Upper lobe of left lung (tissue), 6 donors: ENCODE measurements at regions not wholly inside any gene's neighbourhood (a gene's known extent, or its start where the extent isn't known, plus 50 kb on each side); places are given as distances from the start of the nearest gene placed in this dataset.

Experiments used
- ATAC-seq, 2 donors: fragments of 200-7000 bp; cut with Tn5 transposase; one replicate each; pipeline ENCODE4 v1.9.1; 2022; ENCODE audit warnings: mild to moderate bottlenecking in 2 of 2, moderate library complexity in 2 of 2; ENCODE audit not compliant: low FRiP score in 2 of 2
- DNase-seq, 2 donors: peaks; one replicate each; pipeline ENCODE4 v3.0.0-alpha.2; 2019 to 2020
- H3K27ac ChIP-seq, 4 donors: fragments of 200-600 bp; sonication (generic); one replicate each; pipeline ENCODE4 v1.5.1; 2016 to 2019
- H3K27me3 ChIP-seq, 4 donors: fragments of 200-600 bp; sonication (generic); one replicate each; pipeline ENCODE4 v1.5.1; 2017 to 2019
- H3K36me3 ChIP-seq, 4 donors: fragments of 200-600 bp; sonication (generic); one replicate each; pipeline ENCODE4 v1.5.1; 2016 to 2019
- H3K4me1 ChIP-seq, 4 donors: fragments of 200-600 bp; sonication (generic); one replicate each; pipeline ENCODE4 v1.5.1; 2018 to 2019
- H3K4me3 ChIP-seq, 4 donors: fragments of 200-600 bp; sonication (generic); one replicate each; pipeline ENCODE4 v1.5.1; 2017 to 2019; ENCODE audit warnings: mild to moderate bottlenecking in 2 of 4, moderate library complexity in 1 of 4
- H3K9me3 ChIP-seq, 4 donors: fragments of 200-600 bp; sonication (generic); one replicate each; pipeline ENCODE4 v1.5.1; 2018 to 2019
- EP300 ChIP-seq, 4 donors: sonication (generic); formaldehyde crosslinking; IDR thresholded peaks; one replicate each; pipeline ENCODE4 v1.5.1; 2017; ENCODE audit warnings: antibody characterized with exemption in 4 of 4, control low read depth in 2 of 4
- POLR2A ChIP-seq, 4 donors: fragments of 450-650 bp; IDR thresholded peaks; one replicate each; pipeline ENCODE4 v1.5.1; 2016 to 2017; ENCODE audit warnings: antibody characterized with exemption in 4 of 4, mild to moderate bottlenecking in 2 of 4
- POLR2AphosphoS5 ChIP-seq, 2 donors: sonication (generic); formaldehyde crosslinking; IDR thresholded peaks; one replicate each; pipeline ENCODE4 v1.5.1; 2017; ENCODE audit warnings: antibody characterized with exemption in 2 of 2
- WGBS, 2 donors: methylation state at CpG; one replicate each; pipeline ENCODE4 v1.1.5; 2017 to 2018; 5-methylcytosine and 5-hydroxymethylcytosine counted together
- TF ChIP-seq, protein P1 (sequence below), 6 experiments: fragments of 450-650 bp in 4 of 6; fragments of 200-600 bp in 2 of 6; sonication (generic) in 2 of 6; IDR thresholded peaks; one replicate each; pipeline ENCODE4 v1.5.1; 2016 to 2019; ENCODE audit warnings: antibody characterized with exemption in 6 of 6
- donor health status: DM: no; HTN: no; CAD: no; lungs with moderate emphysema.
- donor health status: DM: no; HTN: yes; CAD: no; lungs with severe emphysema.

- 88 to 89% methylated on average over 1 of the region's 1 CpG for WGBS, 2 donors
- DNase-seq, result no peak
- H3K9me3 ChIP-seq, result no peaks in the 10 kb centered on the region
- H3K36me3 ChIP-seq, result no peaks in the 10 kb centered on the region
- no peak overlapping the region for H3K27ac ChIP-seq
- H3K4me1 ChIP-seq, result no peaks in the 10 kb centered on the region
- H3K27me3 ChIP-seq, result no peaks in the 10 kb centered on the region
- H3K4me3 ChIP-seq, result no peak overlapping the region
- TF ChIP-seq POLR2A (IDR thresholded peaks at IDR 0.05) (no peak), POLR2AphosphoS5 (IDR thresholded peaks at IDR 0.05) (no peak), EP300 (IDR thresholded peaks at IDR 0.05) (no peak)
- ATAC-seq, result no peak
Measured at GRCh38 chr11:103676413-103676812, 360.0 kb upstream of the DDI1 start.

GRCh38 chr11:103680826-103681225 is 355.6 kb upstream of the DDI1 start:
- ATAC-seq (no peak), DNase-seq (no peak)
- WGBS, 2 donors, result 29 to 38% methylated on average over 1 of the region's 1 CpG
- Histone ChIP-seq H3K27ac (no peak overlapping the region), H3K27me3 (no peaks in the 10 kb centered on the region), H3K4me1 (peaks cover 0 to 11% (median 6%) of the 10 kb centered on the region in 4 donors), H3K4me3 (no peak overlapping the region), H3K36me3 (no peaks in the 10 kb centered on the region), H3K9me3 (no peaks in the 10 kb centered on the region)
- TF ChIP-seq POLR2A (IDR thresholded peaks at IDR 0.05), result no peak
- TF ChIP-seq, protein P1, sequence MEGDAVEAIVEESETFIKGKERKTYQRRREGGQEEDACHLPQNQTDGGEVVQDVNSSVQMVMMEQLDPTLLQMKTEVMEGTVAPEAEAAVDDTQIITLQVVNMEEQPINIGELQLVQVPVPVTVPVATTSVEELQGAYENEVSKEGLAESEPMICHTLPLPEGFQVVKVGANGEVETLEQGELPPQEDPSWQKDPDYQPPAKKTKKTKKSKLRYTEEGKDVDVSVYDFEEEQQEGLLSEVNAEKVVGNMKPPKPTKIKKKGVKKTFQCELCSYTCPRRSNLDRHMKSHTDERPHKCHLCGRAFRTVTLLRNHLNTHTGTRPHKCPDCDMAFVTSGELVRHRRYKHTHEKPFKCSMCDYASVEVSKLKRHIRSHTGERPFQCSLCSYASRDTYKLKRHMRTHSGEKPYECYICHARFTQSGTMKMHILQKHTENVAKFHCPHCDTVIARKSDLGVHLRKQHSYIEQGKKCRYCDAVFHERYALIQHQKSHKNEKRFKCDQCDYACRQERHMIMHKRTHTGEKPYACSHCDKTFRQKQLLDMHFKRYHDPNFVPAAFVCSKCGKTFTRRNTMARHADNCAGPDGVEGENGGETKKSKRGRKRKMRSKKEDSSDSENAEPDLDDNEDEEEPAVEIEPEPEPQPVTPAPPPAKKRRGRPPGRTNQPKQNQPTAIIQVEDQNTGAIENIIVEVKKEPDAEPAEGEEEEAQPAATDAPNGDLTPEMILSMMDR (IDR thresholded peaks at IDR 0.05), result no peak
- TF ChIP-seq POLR2AphosphoS5 (IDR thresholded peaks at IDR 0.05), result no peak
- no peak for TF ChIP-seq EP300 (IDR thresholded peaks at IDR 0.05)

DNA sequence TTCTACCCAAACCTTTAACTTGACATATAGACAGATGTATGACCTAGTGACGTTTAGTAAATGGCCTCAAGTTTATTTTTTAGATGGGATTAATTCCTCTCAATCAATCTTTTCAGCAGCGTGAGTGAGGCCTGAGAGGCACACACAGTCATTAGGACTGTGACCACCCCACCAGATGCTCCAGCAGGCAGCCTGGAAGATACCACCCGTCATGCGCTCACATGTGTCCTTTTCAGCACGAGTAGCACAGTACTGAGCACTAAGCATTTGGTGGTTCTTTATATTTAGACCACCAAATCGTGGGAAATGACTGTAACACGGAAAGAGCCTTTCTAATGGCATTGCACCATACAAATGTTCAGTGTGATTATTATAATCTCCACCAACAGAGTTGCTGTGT is 354.6 kb upstream of the DDI1 start:
- ATAC-seq (peak in 1 of 2 donors; percentile 24), DNase-seq (no peak)
- H3K4me3 ChIP-seq, result no peak overlapping the region
- peaks cover 0 to 11% (median 6%) of the 10 kb centered on the region in 4 donors for H3K4me1 ChIP-seq
- TF ChIP-seq POLR2AphosphoS5 (IDR thresholded peaks at IDR 0.05) (no peak), EP300 (IDR thresholded peaks at IDR 0.05) (no peak), POLR2A (IDR thresholded peaks at IDR 0.05) (no peak)
- TF ChIP-seq, protein P1 (IDR thresholded peaks at IDR 0.05), result no peak
- H3K9me3 ChIP-seq, result no peaks in the 10 kb centered on the region
- no peaks in the 10 kb centered on the region for H3K36me3 ChIP-seq
- no peak overlapping the region for H3K27ac ChIP-seq
- WGBS, 2 donors, result 68 to 70% methylated on average over 7 of the region's 7 CpGs
- H3K27me3 ChIP-seq, result no peaks in the 10 kb centered on the region

DNA sequence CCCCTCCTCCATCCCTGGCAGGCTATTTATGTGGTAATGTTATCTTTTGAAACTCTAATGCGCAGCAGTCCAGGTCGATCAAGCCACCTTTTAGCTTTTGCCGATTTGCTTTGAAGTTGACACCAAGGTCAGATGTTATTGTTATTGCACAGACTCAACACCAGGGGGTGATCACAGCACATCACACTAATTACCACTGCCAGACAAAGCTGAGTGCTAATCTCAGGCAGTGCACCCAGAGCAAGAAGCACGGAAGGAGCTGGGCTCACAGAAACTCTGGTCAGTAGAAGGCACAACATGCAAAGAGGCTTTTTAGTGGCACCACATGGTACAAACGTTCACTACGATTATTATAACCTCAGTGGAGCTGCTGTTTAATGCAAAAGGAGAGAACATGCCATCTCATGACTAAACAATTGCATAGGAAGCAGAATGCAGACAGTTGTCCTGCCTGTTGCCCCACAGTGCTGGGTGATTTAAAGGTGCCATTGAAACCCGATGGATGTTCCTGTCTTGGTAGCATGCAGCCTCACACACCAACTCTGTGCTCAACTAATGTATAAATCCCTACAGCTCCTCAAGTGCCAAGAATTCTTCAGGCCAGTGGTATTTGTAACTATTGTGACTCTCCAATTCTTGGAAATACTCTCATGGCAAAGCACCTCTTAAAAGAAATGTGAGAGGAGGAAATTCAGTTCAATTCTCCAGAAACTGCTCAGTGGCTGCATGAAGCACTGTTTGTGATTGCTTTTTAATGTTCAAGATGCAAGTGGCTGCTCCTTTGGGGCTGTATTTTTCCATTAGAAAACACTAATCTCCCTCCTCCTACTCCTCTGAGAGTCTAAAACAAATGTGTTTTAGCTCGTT is 353.9 kb upstream of the DDI1 start:
- peak; percentile 92 to 95 for ATAC-seq
- no peaks in the 10 kb centered on the region for H3K9me3 ChIP-seq
- H3K27ac ChIP-seq, result no peak overlapping the region
- H3K4me3 ChIP-seq, result no peak overlapping the region
- H3K4me1 ChIP-seq, result peaks cover 0 to 11% (median 6%) of the 10 kb centered on the region in 4 donors
- WGBS, 2 donors, result 12 to 15% methylated on average over 8 of the region's 8 CpGs
- peak in 1 of 2 donors; percentile 62 for DNase-seq
- H3K36me3 ChIP-seq, result no peaks in the 10 kb centered on the region
- TF ChIP-seq, protein P1 (IDR thresholded peaks at IDR 0.05), result peak; percentile 66 to 93 (median 78)
- no peak for TF ChIP-seq EP300 (IDR thresholded peaks at IDR 0.05)
- no peaks in the 10 kb centered on the region for H3K27me3 ChIP-seq

DNA sequence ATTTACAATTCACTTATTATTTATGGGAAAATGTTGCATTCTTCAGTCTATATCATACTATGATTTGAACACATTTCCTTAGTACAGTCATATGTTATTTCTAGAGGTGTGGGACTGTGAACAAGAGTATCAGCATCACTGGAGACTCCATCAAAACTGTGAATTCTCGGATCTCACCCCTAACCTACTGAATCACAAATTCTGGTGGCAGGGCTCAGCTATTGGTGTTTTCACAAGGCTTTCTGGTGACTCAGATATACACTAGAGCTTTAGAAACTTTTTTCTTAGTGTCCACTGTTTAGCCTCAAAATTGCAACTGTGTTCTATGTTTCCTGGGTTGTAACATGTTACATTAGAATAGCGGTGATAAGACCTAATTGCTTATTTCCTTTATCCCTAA is 352.9 kb upstream of the DDI1 start:
- no peak overlapping the region for H3K27ac ChIP-seq
- H3K4me1 ChIP-seq, result peaks cover 0 to 11% (median 6%) of the 10 kb centered on the region in 4 donors
- WGBS, 2 donors, result 79 to 86% methylated on average over 2 of the region's 2 CpGs
- no peak overlapping the region for H3K4me3 ChIP-seq
- H3K9me3 ChIP-seq, result no peaks in the 10 kb centered on the region
- TF ChIP-seq EP300 (IDR thresholded peaks at IDR 0.05) (no peak), POLR2A (IDR thresholded peaks at IDR 0.05) (no peak), POLR2AphosphoS5 (IDR thresholded peaks at IDR 0.05) (no peak)
- TF ChIP-seq, protein P1 (IDR thresholded peaks at IDR 0.05), result no peak
- H3K36me3 ChIP-seq, result no peaks in the 10 kb centered on the region
- ATAC-seq (no peak), DNase-seq (no peak)
- H3K27me3 ChIP-seq, result no peaks in the 10 kb centered on the region
